Esophagus muscularis mucosa (tissue), 3 donors: ENCODE measurements at regions not wholly inside any gene's neighbourhood (a gene's known extent, or its start where the extent isn't known, plus 50 kb on each side); places are given as distances from the start of the nearest gene placed in this dataset.

ENCODE experiments used
- POLR2A ChIP-seq: fragments of 450-650 bp; IDR thresholded peaks from one replicate; pipeline ENCODE4 v1.6.1; 2017; ENCODE audit warnings: antibody characterized with exemption, moderate library complexity, mild to moderate bottlenecking, low read depth
- TF ChIP-seq, protein P1 (sequence below), 3 experiments: fragments of 200-600 bp in 2 of 3; fragments of 450-650 bp in 1 of 3; sonication (generic) in 2 of 3; IDR thresholded peaks; one replicate each; pipeline ENCODE4 v1.5.1; 2017 to 2019; ENCODE audit warnings: antibody characterized with exemption in 3 of 3, mild to moderate bottlenecking in 2 of 3, moderate library complexity in 1 of 3

DNA sequence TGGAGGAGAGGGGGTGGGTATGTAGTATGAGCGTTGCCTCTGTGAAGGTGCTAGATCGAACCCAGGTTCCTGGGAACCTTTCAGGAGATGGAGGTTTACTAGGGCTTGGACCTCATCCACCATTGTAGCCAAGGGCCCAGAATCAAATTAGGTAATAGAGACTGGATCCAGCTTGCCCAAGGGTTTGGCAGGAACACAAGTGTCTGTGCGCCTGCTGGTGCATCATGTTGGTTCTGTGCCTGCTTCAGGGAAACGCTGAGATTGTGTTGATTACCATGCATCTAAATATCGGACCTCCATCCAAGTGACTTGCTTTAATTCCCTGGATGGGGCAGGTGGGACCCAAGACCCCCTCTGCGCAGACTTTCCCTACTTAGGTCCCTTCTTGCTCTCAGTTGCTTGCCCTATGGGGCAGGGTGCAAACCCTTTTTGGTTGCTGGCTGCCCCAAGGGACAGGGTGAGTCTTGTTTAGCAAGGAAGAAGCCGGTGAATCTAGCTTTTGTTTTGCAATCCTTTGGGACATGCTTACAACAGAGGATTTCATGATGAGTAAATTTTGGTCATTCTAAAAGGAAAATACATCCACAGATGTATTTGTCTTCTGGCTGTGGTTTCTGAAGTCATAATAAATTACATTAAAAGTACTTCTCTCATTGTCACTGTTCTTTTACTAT is 189.8 kb upstream of the PRICKLE1 start:
- TF ChIP-seq, protein P1, sequence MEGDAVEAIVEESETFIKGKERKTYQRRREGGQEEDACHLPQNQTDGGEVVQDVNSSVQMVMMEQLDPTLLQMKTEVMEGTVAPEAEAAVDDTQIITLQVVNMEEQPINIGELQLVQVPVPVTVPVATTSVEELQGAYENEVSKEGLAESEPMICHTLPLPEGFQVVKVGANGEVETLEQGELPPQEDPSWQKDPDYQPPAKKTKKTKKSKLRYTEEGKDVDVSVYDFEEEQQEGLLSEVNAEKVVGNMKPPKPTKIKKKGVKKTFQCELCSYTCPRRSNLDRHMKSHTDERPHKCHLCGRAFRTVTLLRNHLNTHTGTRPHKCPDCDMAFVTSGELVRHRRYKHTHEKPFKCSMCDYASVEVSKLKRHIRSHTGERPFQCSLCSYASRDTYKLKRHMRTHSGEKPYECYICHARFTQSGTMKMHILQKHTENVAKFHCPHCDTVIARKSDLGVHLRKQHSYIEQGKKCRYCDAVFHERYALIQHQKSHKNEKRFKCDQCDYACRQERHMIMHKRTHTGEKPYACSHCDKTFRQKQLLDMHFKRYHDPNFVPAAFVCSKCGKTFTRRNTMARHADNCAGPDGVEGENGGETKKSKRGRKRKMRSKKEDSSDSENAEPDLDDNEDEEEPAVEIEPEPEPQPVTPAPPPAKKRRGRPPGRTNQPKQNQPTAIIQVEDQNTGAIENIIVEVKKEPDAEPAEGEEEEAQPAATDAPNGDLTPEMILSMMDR (IDR thresholded peaks at IDR 0.05), result no peak
- no peak for TF ChIP-seq POLR2A
